Body of pancreas (tissue), 4 donors: ENCODE measurements at regions not wholly inside any gene's neighbourhood (a gene's known extent, or its start where the extent isn't known, plus 50 kb on each side); places are given as distances from the start of the nearest gene placed in this dataset.

ENCODE experiments used
- POLR2A ChIP-seq, 3 donors: fragments of 450-650 bp; IDR thresholded peaks; one replicate each; pipeline ENCODE4 v1.6.1; 2016; ENCODE audit warnings: antibody characterized with exemption in 3 of 3, mild to moderate bottlenecking in 2 of 3
- TF ChIP-seq, protein P1 (sequence below), 7 experiments: fragments of 450-650 bp in 4 of 7; fragments of 200-600 bp in 3 of 7; sonication (generic) in 3 of 7; IDR thresholded peaks; one replicate each; pipeline ENCODE4 v1.5.1; 2016 to 2019; ENCODE audit warnings: antibody characterized with exemption in 7 of 7

DNA sequence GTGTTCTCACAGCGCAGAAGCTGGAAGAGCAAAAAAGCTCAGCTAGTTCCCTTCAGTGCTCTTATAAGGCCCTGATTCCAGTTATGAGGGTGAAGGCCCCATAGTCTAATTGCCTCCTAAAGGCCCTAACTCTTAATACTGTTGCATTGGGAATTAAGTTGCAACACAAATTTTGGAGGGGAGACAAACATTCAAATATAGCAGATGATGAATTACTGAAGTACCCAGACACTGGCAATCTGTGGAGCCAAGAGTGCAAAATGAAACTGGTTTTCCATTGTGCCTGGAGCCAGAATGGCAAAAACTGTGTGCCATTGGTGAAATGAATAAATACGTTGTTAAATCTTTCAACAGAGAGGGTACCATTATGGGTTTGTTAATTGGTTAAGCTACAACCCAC lies 356.0 kb downstream of the PPARGC1A start:
- TF ChIP-seq, protein P1, sequence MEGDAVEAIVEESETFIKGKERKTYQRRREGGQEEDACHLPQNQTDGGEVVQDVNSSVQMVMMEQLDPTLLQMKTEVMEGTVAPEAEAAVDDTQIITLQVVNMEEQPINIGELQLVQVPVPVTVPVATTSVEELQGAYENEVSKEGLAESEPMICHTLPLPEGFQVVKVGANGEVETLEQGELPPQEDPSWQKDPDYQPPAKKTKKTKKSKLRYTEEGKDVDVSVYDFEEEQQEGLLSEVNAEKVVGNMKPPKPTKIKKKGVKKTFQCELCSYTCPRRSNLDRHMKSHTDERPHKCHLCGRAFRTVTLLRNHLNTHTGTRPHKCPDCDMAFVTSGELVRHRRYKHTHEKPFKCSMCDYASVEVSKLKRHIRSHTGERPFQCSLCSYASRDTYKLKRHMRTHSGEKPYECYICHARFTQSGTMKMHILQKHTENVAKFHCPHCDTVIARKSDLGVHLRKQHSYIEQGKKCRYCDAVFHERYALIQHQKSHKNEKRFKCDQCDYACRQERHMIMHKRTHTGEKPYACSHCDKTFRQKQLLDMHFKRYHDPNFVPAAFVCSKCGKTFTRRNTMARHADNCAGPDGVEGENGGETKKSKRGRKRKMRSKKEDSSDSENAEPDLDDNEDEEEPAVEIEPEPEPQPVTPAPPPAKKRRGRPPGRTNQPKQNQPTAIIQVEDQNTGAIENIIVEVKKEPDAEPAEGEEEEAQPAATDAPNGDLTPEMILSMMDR (IDR thresholded peaks at IDR 0.05), result no peak
- no peak for TF ChIP-seq POLR2A (IDR thresholded peaks at IDR 0.05)
